GM12865 (cell line): ENCODE measurements at regions not wholly inside any gene's neighbourhood (a gene's known extent, or its start where the extent isn't known, plus 50 kb on each side); places are given as distances from the start of the nearest gene placed in this dataset.
"Not testable (repeated sequence)": the region's sequence is repeated elsewhere in the genome, so short reads cannot be mapped to it uniquely, and the experiment has no call there.

ENCODE experiments used
- DNase-seq: peaks from one replicate; pipeline ENCODE4 v3.0.0; 2010; ENCODE audit warnings: low read depth
- H3K4me3 ChIP-seq: 2 replicates; pipeline ENCODE4 v1.5.1; 2011; ENCODE audit warnings: mild to moderate bottlenecking, low read depth, low read length, control low read depth
- TF ChIP-seq, protein P1 (sequence below): IDR thresholded peaks from 2 replicates; pipeline ENCODE4 v1.5.1; 2011; ENCODE audit warnings: low read length, control low read depth, low read depth, inconsistent platforms; ENCODE audit not compliant: insufficient read depth; ENCODE audit errors: missing control alignments

DNA sequence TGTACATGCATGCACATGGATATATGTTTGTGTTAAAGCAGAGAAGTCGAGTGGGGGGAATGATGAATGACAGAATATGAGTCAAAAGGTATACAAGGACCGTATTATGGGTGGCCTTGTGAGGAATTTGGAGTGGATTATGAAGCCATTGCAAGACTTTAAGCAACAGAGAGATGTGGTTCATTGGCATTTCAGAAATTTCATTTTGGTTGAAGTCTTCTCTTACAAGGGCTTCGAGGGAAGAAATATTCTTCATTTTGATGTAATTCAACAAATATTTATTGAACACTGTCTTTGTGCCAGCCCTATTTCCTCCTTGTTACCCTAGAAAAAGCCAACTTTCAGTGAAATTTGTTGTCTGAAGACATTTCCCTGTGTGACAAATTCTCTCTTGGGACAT lies 83.9 kb upstream of the SLCO6A1 start:
- no peak overlapping the region for H3K4me3 ChIP-seq
- DNase-seq, result no peak
- TF ChIP-seq, protein P1, sequence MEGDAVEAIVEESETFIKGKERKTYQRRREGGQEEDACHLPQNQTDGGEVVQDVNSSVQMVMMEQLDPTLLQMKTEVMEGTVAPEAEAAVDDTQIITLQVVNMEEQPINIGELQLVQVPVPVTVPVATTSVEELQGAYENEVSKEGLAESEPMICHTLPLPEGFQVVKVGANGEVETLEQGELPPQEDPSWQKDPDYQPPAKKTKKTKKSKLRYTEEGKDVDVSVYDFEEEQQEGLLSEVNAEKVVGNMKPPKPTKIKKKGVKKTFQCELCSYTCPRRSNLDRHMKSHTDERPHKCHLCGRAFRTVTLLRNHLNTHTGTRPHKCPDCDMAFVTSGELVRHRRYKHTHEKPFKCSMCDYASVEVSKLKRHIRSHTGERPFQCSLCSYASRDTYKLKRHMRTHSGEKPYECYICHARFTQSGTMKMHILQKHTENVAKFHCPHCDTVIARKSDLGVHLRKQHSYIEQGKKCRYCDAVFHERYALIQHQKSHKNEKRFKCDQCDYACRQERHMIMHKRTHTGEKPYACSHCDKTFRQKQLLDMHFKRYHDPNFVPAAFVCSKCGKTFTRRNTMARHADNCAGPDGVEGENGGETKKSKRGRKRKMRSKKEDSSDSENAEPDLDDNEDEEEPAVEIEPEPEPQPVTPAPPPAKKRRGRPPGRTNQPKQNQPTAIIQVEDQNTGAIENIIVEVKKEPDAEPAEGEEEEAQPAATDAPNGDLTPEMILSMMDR, result no peak

DNA sequence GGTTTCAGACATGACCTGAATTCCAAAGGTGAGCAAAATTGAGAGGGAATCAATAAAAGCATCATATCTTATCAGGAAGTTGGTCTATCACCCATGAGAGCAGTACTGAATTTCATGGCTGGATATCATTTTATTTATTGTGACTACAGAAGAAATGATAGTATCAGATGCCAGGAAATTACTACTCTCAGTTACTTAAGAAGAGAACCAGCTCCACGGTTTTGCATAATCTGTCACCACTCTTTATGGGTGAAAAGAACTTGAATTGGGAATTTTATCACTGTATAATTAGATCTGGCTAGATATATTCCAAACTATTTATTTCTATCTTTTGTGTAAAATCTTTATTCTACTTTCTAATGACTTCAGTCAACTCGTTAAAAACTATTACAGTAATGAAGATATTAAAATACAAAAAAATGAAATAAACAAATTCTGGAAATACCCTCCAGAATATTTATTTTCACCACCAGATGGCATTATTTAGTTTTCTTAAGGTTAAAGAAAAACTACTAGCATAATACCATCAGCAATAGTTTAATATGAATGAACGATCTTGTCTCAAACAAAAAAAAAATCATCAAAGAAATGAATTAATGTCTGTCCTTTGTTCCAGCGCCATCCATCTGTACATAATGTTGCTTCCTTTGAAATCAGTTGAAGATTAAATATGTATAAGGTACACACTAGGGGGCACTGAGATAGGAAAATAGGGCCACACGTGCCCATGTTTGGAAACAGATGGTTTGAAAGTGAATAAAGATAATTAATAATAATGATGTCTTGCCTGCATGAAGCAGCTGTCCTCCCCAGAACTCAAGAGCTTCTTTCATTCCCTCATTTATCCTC lies 84.7 kb upstream of the SLCO6A1 start:
- DNase-seq, result peak; percentile 3
- H3K4me3 ChIP-seq, result no peak overlapping the region
- TF ChIP-seq, protein P1, result no peak

DNA sequence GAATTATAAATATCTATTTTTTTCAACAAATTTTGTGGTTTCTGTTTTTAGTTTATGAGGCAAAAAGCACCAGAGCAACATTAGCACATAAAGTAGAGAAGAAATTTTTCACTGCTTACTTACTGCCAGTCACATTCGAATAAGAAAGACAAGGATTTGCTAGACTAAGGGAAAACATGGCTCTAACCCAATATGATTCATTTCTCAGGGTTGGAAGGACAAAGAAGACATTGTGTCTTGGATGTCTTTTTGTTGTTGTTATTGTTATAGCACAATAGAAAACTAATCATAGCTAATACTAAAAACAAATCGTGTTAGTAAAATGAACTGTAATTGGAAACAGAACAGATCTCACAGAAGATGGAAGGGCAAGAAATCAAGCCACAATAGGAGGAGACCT lies 90.9 kb upstream of the SLCO6A1 start:
- TF ChIP-seq, protein P1, result no peak
- H3K4me3 ChIP-seq, result no peak overlapping the region
- no peak for DNase-seq

DNA sequence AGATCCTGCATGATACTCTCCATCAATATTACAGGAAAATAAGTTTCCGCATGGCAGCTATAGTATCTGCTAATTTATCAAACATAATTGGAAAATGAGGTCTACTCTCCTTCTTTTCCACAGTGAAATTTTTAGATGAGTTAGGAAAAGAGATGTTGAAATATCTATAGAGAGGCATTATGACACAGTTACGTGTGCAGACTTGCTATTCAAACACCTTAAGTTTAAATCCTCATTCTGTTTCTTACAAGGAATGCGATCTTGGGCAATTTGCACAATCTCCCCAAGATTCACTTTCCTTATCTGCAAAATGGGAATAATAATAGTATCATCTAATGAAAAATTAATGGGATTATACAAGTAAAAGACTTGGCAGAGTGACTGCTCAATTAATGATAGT lies 91.7 kb upstream of the SLCO6A1 start:
- no peak overlapping the region for H3K4me3 ChIP-seq
- TF ChIP-seq, protein P1, result no peak
- DNase-seq, result no peak

DNA sequence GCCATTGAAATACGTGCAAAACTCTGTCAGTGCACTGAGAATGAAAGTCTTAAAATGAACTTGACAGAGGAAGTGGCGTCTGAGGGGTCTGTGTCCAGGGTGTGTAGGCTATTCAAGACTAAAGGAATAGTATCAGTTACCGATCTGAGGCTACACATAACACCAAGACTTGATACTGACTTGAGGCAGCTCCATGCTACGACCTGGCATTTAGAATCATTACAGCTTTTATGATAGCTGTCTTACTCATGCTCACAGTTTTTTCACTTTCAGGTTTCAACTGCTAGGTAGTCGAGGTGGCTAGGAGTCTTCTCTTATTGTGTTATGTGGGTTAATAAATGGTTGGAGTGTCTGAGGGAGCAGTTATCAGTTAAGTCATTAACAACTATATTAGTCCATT lies 92.8 kb upstream of the SLCO6A1 start:
- H3K4me3 ChIP-seq, result no peak overlapping the region
- TF ChIP-seq, protein P1, result no peak
- peak; percentile 55 for DNase-seq

DNA sequence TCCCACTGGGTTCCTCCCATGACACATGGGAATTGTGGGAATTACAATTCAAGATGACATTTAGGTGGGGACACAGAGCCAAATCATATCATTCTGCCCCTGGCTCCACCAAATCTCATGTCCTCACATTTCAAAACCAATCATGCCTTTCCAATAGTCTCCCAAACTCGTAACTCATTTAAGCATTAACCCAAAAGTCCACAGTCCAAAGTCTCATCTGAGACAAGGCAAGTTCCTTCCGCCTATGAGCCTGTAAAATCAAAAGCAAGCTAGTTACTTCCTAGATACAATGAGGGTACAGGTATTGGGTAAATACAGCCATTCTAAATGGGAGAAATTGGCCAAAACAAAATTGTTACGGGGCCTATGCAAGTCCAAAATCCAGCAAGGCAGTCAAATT lies 93.8 kb upstream of the SLCO6A1 start:
- H3K4me3 ChIP-seq, DNase-seq: not testable (repeated sequence)

DNA sequence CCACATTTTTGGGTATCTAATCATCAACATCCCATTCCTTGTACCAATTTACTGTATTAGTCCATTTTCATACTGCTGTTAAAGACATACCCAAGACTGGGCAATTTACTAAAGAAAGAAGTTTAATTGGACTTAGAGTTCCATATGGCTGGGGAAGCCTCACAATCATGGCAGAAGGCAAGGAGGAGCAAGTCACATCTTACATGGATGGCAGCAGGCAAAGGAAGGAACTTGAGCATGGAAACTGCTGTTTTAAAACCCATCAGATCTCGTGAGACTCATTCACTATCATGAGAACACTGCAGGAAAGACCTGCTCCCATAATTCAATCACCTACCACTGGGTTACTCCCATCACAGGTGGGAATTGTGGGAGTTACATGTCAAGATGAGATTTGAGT lies 95.4 kb upstream of the SLCO6A1 start:
- no peak overlapping the region for H3K4me3 ChIP-seq
- DNase-seq, result no peak
- TF ChIP-seq, protein P1, result no peak
